HG03439 (cell line): ENCODE measurements at regions not wholly inside any gene's neighbourhood (a gene's known extent, or its start where the extent isn't known, plus 50 kb on each side); places are given as distances from the start of the nearest gene placed in this dataset.

Source experiments
- ATAC-seq: cut with Tn5 transposase; IDR thresholded peaks from one replicate; pipeline ENCODE4 v1.9.1; 2021; ENCODE audit warnings: mild to moderate bottlenecking, moderate library complexity; ENCODE audit not compliant: unreplicated experiment

GRCh38 chr6:149147938-149148718, 169.4 kb upstream of the TAB2 start:
- ATAC-seq: no peak

- no peak for ATAC-seq
Measured at GRCh38 chr6:149149653-149150052, 167.9 kb upstream of the TAB2 start.

DNA sequence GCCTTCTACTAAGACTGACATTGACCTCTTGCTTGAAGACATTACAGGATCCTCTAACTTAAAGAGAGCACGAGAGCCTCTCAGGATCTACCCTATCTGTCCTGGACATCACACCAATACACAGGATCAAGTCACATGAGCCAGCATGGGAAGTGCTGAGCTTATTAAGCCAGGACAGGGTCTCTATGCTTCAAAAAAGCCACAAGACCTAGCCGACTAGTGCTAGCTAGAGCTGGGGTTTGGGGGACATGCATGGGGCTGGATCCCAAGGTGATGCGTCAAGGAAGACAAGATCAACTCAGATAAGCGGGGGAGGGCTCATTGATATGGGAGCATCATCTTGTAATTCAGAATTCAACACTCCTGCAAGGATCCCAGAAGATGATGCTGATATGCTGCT, 167.2 kb upstream of the TAB2 start:
- no peak for ATAC-seq

- ATAC-seq: no peak
Measured at GRCh38 chr6:149150801-149151398, 166.6 kb upstream of the TAB2 start.

DNA sequence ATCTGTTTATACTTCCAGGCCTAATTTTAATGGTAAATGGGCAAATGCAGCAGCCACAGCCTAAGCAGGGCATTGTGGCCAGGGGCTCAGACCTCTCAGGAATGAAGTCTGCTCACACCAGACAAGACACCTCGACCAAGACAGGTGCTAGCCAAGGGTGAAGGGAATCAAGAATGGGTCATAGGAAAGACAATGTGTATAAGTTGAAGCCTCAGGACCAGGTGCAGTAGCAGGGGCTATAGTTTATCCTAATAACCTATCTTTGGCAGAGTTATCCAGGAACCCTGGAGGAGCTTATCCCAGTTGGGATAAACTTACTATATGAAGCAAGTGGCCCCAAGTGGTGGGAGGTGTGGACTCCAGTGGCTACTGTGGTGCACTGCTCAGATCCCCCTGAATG, 165.0 kb upstream of the TAB2 start:
- ATAC-seq: no peak

GRCh38 chr6:149153100-149153499, 164.4 kb upstream of the TAB2 start:
- no peak for ATAC-seq

- ATAC-seq: no peak
Measured at GRCh38 chr6:149153693-149154092, 163.8 kb upstream of the TAB2 start.

- no peak for ATAC-seq
Measured at GRCh38 chr6:149154261-149154821, 163.2 kb upstream of the TAB2 start.

DNA sequence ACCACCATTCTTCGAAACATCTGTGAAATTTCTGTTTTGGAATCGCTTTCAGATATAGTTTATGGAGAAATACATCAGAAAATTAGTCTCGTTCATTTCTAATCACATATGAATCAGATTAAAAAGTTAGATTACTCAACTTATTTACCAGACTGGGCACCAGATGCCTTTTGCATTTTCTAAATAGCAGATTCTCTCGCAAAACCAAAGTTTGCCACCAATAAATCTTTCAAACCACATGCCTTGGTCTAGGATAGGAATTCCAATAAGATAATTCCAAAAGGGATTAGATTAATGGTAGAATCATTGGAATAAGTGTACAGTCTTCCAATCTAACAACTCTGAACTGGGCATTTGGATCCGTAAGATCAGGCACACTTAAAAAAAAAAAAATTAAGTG, 160.4 kb upstream of the TAB2 start:
- no peak for ATAC-seq

DNA sequence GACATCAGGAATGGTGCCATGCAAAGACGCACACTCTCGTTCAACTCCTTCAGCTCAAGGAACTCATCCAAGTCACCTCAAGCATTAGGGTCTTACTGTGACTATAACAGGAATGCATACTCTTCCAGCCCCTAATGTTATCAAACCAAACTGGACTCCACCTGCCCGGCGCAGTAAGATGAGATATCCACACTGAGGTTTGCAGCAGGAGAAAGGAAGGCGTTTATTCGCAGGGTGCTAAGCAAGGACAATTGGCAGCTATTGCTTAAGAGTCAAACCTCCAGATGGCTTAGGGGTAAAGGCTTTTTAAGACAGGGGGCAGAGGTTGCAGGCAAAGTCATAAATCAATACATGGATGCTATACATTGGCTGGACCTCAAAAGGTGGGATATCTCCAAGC, 159.4 kb upstream of the TAB2 start:
- no peak for ATAC-seq

- no peak for ATAC-seq
Measured at GRCh38 chr6:149160943-149161342, 156.6 kb upstream of the TAB2 start.

- ATAC-seq: no peak
Measured at GRCh38 chr6:149162924-149163323, 154.6 kb upstream of the TAB2 start.

DNA sequence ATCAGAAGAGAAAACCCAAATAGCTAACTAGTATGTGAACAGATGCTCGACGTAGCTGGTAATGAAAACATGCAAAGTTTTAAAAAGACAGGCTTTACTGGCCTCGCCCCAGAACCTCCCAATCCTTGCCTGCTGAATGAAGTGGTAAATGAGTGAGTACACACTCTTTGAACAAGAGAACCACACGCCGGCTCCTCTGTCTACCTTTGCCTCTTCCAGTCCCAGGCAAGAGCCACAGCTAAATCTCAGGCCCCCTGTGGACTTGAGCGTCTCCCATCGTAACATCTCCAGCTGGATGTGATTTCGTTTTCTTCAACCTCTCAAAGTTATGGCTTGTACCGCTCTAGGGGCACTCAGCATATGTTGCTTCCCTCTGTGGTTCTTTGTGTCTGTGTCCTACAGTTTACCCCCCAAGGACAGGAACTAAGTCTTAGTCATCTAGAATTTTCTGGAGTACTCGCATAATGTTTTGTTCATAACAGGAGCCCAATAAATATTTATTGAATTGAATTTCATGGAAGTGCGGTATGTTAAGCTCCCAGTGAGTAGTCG, 153.2 kb upstream of the TAB2 start:
- no peak for ATAC-seq

DNA sequence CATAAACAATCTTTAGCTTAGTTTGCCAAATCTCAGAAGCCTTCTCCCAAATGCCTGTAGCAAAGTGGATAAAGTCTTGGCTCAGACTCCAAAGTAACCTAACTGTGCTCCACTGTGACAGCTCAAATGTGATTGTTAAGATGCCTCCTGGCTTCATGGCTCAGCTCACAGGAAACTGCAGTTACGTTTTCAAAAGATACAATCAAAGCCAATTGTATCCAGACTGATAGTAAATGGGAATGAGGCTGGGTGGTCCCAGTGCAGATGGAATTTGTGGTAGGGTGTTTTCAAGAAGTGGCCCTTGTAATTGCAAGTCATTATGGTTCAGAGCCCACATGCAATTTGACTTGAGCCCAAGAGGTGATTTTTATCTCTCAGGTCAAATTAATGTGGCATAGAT, 151.2 kb upstream of the TAB2 start:
- no peak for ATAC-seq

GRCh38 chr6:149166747-149167146, 150.8 kb upstream of the TAB2 start:
- ATAC-seq: no peak

- no peak for ATAC-seq
Measured at GRCh38 chr6:149168968-149169367, 148.5 kb upstream of the TAB2 start.

DNA sequence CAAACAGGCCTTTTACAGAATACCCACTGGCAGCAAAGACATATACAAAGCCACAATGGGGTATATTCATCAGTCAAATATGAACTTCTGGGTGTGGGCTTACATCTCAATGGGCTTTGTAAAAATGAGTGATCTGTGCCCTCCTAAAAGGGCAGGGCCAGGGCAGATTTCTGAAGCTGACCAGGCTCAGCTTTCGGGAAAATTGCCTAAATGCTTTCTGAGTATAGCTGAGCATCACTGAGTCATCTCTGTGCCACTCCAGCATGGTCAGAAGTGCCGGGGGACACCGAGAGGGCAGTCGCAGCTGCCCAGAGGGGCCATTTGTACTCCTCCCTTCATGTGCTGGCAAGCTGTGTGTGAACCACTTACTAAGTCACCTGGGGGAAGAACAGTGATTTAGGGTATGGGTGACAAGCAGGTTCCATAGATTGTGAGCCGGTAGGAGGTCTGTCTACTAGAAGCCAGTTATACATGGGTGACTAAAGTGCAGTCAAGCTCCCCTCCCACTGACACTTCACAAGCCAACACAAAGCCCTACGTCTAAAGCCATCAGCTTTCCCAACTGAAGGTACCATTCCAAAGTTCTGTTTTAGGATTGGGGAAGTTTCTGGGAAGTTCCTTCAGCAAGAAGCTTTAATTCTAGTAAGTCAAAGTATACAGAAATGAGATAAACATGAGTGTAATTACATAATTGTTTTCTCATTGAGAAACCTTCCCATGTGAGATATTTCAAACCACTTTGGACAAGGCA, 147.6 kb upstream of the TAB2 start:
- no peak for ATAC-seq

GRCh38 chr6:149170564-149171452, 146.7 kb upstream of the TAB2 start:
- ATAC-seq: peak; percentile 52

GRCh38 chr6:149173222-149173621, 144.3 kb upstream of the TAB2 start:
- no peak for ATAC-seq

DNA sequence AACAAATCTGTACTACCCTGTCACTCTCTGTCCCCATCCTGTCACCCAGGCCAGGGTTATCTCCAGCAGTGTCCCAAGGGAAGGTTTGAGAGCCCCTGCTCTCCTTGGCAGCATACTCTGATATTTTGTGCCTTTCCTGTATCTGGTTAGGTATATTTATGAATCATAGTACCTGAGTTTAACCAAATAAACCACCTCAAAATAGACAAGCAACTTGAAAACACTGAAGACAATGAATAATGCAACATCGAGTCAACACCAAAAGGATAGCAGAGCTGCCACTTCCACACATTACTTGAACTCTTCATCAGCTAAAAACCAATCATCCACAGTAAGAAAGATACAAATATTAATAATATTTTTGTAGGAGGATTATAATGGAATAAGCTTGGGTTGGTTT, 142.6 kb upstream of the TAB2 start:
- no peak for ATAC-seq
